B cell (primary cell): ENCODE measurements at regions not wholly inside any gene's neighbourhood (a gene's known extent, or its start where the extent isn't known, plus 50 kb on each side); places are given as distances from the start of the nearest gene placed in this dataset.

Source experiments
- EZH2 ChIP-seq: IDR thresholded peaks from 2 replicates; pipeline ENCODE4 v1.6.1; 2012; ENCODE audit warnings: borderline replicate concordance, low read depth, mild to moderate bottlenecking, moderate library complexity, low read length; ENCODE audit not compliant: insufficient read depth, poor library complexity, severe bottlenecking
- TF ChIP-seq, protein P1 (sequence below): fragments of 200-600 bp; IDR thresholded peaks from one replicate; pipeline ENCODE4 v1.8.0; 2022; ENCODE audit warnings: antibody characterized with exemption, mild to moderate bottlenecking

DNA sequence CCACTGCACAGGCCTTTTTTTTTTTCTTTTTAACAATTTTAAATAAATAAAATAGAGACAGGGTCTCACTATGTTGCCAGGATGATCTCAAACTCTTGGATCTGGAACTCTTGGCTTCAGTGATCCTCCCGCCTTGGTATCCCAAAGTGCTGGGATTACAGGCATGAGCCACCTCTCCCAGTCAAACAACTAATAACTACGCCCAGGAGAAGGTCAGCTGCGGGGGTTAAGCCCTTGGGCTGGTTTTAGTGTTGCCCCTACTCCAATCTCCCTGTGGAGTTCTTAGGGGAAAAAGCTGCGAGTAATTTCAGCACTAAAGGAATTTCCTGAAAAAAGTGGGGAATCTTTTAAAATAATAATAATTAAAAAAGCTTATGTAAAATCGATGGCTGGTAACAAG is 96.4 kb upstream of the XPO1 start:
- TF ChIP-seq, protein P1, sequence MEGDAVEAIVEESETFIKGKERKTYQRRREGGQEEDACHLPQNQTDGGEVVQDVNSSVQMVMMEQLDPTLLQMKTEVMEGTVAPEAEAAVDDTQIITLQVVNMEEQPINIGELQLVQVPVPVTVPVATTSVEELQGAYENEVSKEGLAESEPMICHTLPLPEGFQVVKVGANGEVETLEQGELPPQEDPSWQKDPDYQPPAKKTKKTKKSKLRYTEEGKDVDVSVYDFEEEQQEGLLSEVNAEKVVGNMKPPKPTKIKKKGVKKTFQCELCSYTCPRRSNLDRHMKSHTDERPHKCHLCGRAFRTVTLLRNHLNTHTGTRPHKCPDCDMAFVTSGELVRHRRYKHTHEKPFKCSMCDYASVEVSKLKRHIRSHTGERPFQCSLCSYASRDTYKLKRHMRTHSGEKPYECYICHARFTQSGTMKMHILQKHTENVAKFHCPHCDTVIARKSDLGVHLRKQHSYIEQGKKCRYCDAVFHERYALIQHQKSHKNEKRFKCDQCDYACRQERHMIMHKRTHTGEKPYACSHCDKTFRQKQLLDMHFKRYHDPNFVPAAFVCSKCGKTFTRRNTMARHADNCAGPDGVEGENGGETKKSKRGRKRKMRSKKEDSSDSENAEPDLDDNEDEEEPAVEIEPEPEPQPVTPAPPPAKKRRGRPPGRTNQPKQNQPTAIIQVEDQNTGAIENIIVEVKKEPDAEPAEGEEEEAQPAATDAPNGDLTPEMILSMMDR: no peak
- TF ChIP-seq EZH2: no peak
